ENCODE measurements at regions not wholly inside any gene's neighbourhood (a gene's known extent, or its start where the extent isn't known, plus 50 kb on each side); places are given as distances from the start of the nearest gene placed in this dataset.

- Histone ChIP-seq H3K4me3 (no peak overlapping the region), H3K4me1 (ENCODE audit: low read depth) (no peaks in the 10 kb centered on the region), H3K9me3 (ENCODE audit: low read depth) (no peaks in the 10 kb centered on the region), H3K27ac (no peak overlapping the region), H3K27me3 (no peaks in the 10 kb centered on the region), H3K36me3 (no peaks in the 10 kb centered on the region)
- no peak for DNase-seq (ENCODE audit: low read depth in 1 of 2, low spot score in 1 of 2)
- TF ChIP-seq CTCF (IDR thresholded peaks at IDR 0.05; ENCODE audit: low read depth, low read length): no peak
Observed at GRCh38 chr13:105365831-105366230, 1169.6 kb downstream of the EFNB2 start.

- Histone ChIP-seq H3K4me3 (no peak overlapping the region), H3K36me3 (no peaks in the 10 kb centered on the region), H3K9me3 (ENCODE audit: low read depth) (no peaks in the 10 kb centered on the region), H3K4me1 (ENCODE audit: low read depth) (no peaks in the 10 kb centered on the region), H3K27ac (no peak overlapping the region), H3K27me3 (no peaks in the 10 kb centered on the region)
- TF ChIP-seq CTCF (IDR thresholded peaks at IDR 0.05; ENCODE audit: low read depth, low read length): no peak
- no peak for DNase-seq (ENCODE audit: low read depth in 1 of 2, low spot score in 1 of 2)
Observed at GRCh38 chr13:105365021-105365550, 1170.4 kb downstream of the EFNB2 start.

- DNase-seq (ENCODE audit: low read depth in 1 of 2, low spot score in 1 of 2): no peak
- H3K4me1 ChIP-seq (ENCODE audit: low read depth): no peaks in the 10 kb centered on the region
- H3K9me3 ChIP-seq (ENCODE audit: low read depth): no peaks in the 10 kb centered on the region
- no peaks in the 10 kb centered on the region for H3K27me3 ChIP-seq
- H3K36me3 ChIP-seq: no peaks in the 10 kb centered on the region
- TF ChIP-seq CTCF (IDR thresholded peaks at IDR 0.05; ENCODE audit: low read depth, low read length): no peak
- H3K4me3 ChIP-seq: no peak overlapping the region
- H3K27ac ChIP-seq: no peak overlapping the region
Observed at GRCh38 chr13:105364191-105364590, 1171.3 kb downstream of the EFNB2 start.

GRCh38 chr13:105363261-105364190 is 1171.9 kb downstream of the EFNB2 start:
- Histone ChIP-seq H3K4me3 (no peak overlapping the region), H3K9me3 (ENCODE audit: low read depth) (no peaks in the 10 kb centered on the region), H3K4me1 (ENCODE audit: low read depth) (no peaks in the 10 kb centered on the region), H3K36me3 (no peaks in the 10 kb centered on the region), H3K27ac (no peak overlapping the region), H3K27me3 (no peaks in the 10 kb centered on the region)
- no peak for TF ChIP-seq CTCF (IDR thresholded peaks at IDR 0.05; ENCODE audit: low read depth, low read length)
- DNase-seq (ENCODE audit: low read depth in 1 of 2, low spot score in 1 of 2): peak in 1 of 2 donors; percentile 17

GRCh38 chr13:105353654-105354053 is 1181.8 kb downstream of the EFNB2 start:
- no peak overlapping the region for H3K4me3 ChIP-seq
- H3K27me3 ChIP-seq: no peaks in the 10 kb centered on the region
- H3K9me3 ChIP-seq (ENCODE audit: low read depth): no peaks in the 10 kb centered on the region
- no peaks in the 10 kb centered on the region for H3K4me1 ChIP-seq (ENCODE audit: low read depth)
- no peak for TF ChIP-seq CTCF (IDR thresholded peaks at IDR 0.05; ENCODE audit: low read depth, low read length)
- H3K36me3 ChIP-seq: no peaks in the 10 kb centered on the region
- no peak for DNase-seq (ENCODE audit: low read depth in 1 of 2, low spot score in 1 of 2)
- no peak overlapping the region for H3K27ac ChIP-seq

All from cardiac muscle cell (in vitro differentiated cells and primary cell).